ENCODE measurements at regions not wholly inside any gene's neighbourhood (a gene's known extent, or its start where the extent isn't known, plus 50 kb on each side); places are given as distances from the start of the nearest gene placed in this dataset.
"Not testable (repeated sequence)": the region's sequence is repeated elsewhere in the genome, so short reads cannot be mapped to it uniquely, and the experiment has no call there.

- not testable (repeated sequence) for H3K27me3 ChIP-seq (ENCODE audit: insufficient read depth, low read length, poor library complexity, severe bottlenecking); H3K4me3 ChIP-seq (ENCODE audit: low read length, poor library complexity, severe bottlenecking); H3K4me1 ChIP-seq (ENCODE audit: insufficient read depth, low read length, poor library complexity, severe bottlenecking); H3K9me3 ChIP-seq (ENCODE audit: insufficient read depth, low read depth, low read length); H3K79me2 ChIP-seq (ENCODE audit: insufficient read depth, low read length); H3F3A ChIP-seq (ENCODE audit: low read depth); H2AFZ ChIP-seq (ENCODE audit: low read length); H4K20me1 ChIP-seq (ENCODE audit: insufficient read depth, low read length, poor library complexity, severe bottlenecking); H3K4me2 ChIP-seq (ENCODE audit: low read depth, low read length, poor library complexity, severe bottlenecking); H3K9me2 ChIP-seq (replicated peaks; ENCODE audit: low read depth, low read length); H3K36me3 ChIP-seq (ENCODE audit: insufficient read depth, low read length); H3K9ac ChIP-seq (ENCODE audit: low read depth, low read length, poor library complexity, severe bottlenecking)
Observed at GRCh38 chr18:60013148-60013547, 113.4 kb downstream of the PMAIP1 start.

GRCh38 chr18:60010984-60011383 is 111.2 kb downstream of the PMAIP1 start:
- Histone ChIP-seq H3K36me3 (ENCODE audit: insufficient read depth, low read length) (no peaks in the 10 kb centered on the region), H3K4me3 (ENCODE audit: low read length, poor library complexity, severe bottlenecking) (no peak overlapping the region), H3F3A (ENCODE audit: low read depth) (no peaks in the 10 kb centered on the region), H3K79me2 (ENCODE audit: insufficient read depth, low read length) (no peaks in the 10 kb centered on the region), H2AFZ (ENCODE audit: low read length) (no peak overlapping the region), H3K9me2 (replicated peaks; ENCODE audit: low read depth, low read length) (no peaks in the 10 kb centered on the region), H3K4me2 (ENCODE audit: low read depth, low read length, poor library complexity, severe bottlenecking) (no peak overlapping the region), H3K9ac (ENCODE audit: low read depth, low read length, poor library complexity, severe bottlenecking) (no peak overlapping the region), H3K27me3 (ENCODE audit: insufficient read depth, low read length, poor library complexity, severe bottlenecking) (no peaks in the 10 kb centered on the region), H3K4me1 (ENCODE audit: insufficient read depth, low read length, poor library complexity, severe bottlenecking) (no peaks in the 10 kb centered on the region), H4K20me1 (ENCODE audit: insufficient read depth, low read length, poor library complexity, severe bottlenecking) (no peaks in the 10 kb centered on the region), H3K9me3 (ENCODE audit: insufficient read depth, low read depth, low read length) (no peaks in the 10 kb centered on the region)
- TF ChIP-seq CTCF (conservative IDR thresholded peaks at IDR 0.05; ENCODE audit: low read length) (no peak), EZH2phosphoT487 (IDR thresholded peaks at IDR 0.05; ENCODE audit: borderline replicate concordance) (no peak)

- no peaks in the 10 kb centered on the region for H3K9me2 ChIP-seq (replicated peaks; ENCODE audit: low read depth, low read length)
- H3K9me3 ChIP-seq (ENCODE audit: insufficient read depth, low read depth, low read length) = no peaks in the 10 kb centered on the region
- H3K79me2 ChIP-seq (ENCODE audit: insufficient read depth, low read length) = no peaks in the 10 kb centered on the region
- H3K36me3 ChIP-seq (ENCODE audit: insufficient read depth, low read length) = no peaks in the 10 kb centered on the region
- no peaks in the 10 kb centered on the region for H3K27me3 ChIP-seq (ENCODE audit: insufficient read depth, low read length, poor library complexity, severe bottlenecking)
- H3K4me3 ChIP-seq (ENCODE audit: low read length, poor library complexity, severe bottlenecking) = no peak overlapping the region
- no peak overlapping the region for H3K4me2 ChIP-seq (ENCODE audit: low read depth, low read length, poor library complexity, severe bottlenecking)
- no peaks in the 10 kb centered on the region for H4K20me1 ChIP-seq (ENCODE audit: insufficient read depth, low read length, poor library complexity, severe bottlenecking)
- no peaks in the 10 kb centered on the region for H3K4me1 ChIP-seq (ENCODE audit: insufficient read depth, low read length, poor library complexity, severe bottlenecking)
- H2AFZ ChIP-seq (ENCODE audit: low read length) = no peak overlapping the region
- no peak overlapping the region for H3K9ac ChIP-seq (ENCODE audit: low read depth, low read length, poor library complexity, severe bottlenecking)
- no peak for TF ChIP-seq EZH2phosphoT487 (IDR thresholded peaks at IDR 0.05; ENCODE audit: borderline replicate concordance)
- no peak for TF ChIP-seq CTCF (conservative IDR thresholded peaks at IDR 0.05; ENCODE audit: low read length)
- no peaks in the 10 kb centered on the region for H3F3A ChIP-seq (ENCODE audit: low read depth)
Observed at GRCh38 chr18:60010513-60010912, 110.7 kb downstream of the PMAIP1 start.

GRCh38 chr18:60007661-60008060 is 107.9 kb downstream of the PMAIP1 start:
- H3K9ac ChIP-seq (ENCODE audit: low read depth, low read length, poor library complexity, severe bottlenecking) = no peak overlapping the region
- no peak overlapping the region for H3K4me3 ChIP-seq (ENCODE audit: low read length, poor library complexity, severe bottlenecking)
- H3K79me2 ChIP-seq (ENCODE audit: insufficient read depth, low read length) = no peaks in the 10 kb centered on the region
- no peaks in the 10 kb centered on the region for H3K9me3 ChIP-seq (ENCODE audit: insufficient read depth, low read depth, low read length)
- no peaks in the 10 kb centered on the region for H3K4me1 ChIP-seq (ENCODE audit: insufficient read depth, low read length, poor library complexity, severe bottlenecking)
- no peaks in the 10 kb centered on the region for H3K36me3 ChIP-seq (ENCODE audit: insufficient read depth, low read length)
- H2AFZ ChIP-seq (ENCODE audit: low read length) = no peak overlapping the region
- no peaks in the 10 kb centered on the region for H3K9me2 ChIP-seq (replicated peaks; ENCODE audit: low read depth, low read length)
- no peaks in the 10 kb centered on the region for H4K20me1 ChIP-seq (ENCODE audit: insufficient read depth, low read length, poor library complexity, severe bottlenecking)
- no peaks in the 10 kb centered on the region for H3F3A ChIP-seq (ENCODE audit: low read depth)
- H3K4me2 ChIP-seq (ENCODE audit: low read depth, low read length, poor library complexity, severe bottlenecking) = no peak overlapping the region
- TF ChIP-seq EZH2phosphoT487 (IDR thresholded peaks at IDR 0.05; ENCODE audit: borderline replicate concordance) (no peak), CTCF (conservative IDR thresholded peaks at IDR 0.05; ENCODE audit: low read length) (no peak)
- no peaks in the 10 kb centered on the region for H3K27me3 ChIP-seq (ENCODE audit: insufficient read depth, low read length, poor library complexity, severe bottlenecking)

Measured in Loucy (cell line).